K562 (cell line): ENCODE measurements at regions not wholly inside any gene's neighbourhood (a gene's known extent, or its start where the extent isn't known, plus 50 kb on each side); places are given as distances from the start of the nearest gene placed in this dataset.
"Not testable (repeated sequence)": the region's sequence is repeated elsewhere in the genome, so short reads cannot be mapped to it uniquely, and the experiment has no call there.

Experiments
- ATAC-seq: fragments of 200-7000 bp; cut with Tn5 transposase; 3 replicates; pipeline ENCODE4 v1.9.1; 2020; ENCODE audit warnings: moderate library complexity
- BruUV-seq: library from RNA; stranded (reverse); fragments of 400-500 nt; replicated peaks from 2 replicates; lab custom pipeline; 2021; lab: Mats Ljungman, UMichigan
- CTCF ChIA-PET: fragments of 300-600 bp; formaldehyde crosslinking; extraction: SDS; loops from one replicate; lab custom pipeline; 2021; ENCODE audit warnings: low intra/inter-chr PET ratio; lab: Yijun Ruan, JAX
- POLR2A ChIA-PET: fragments of 300-600, 350-650 bp; sonication (Branson Sonifier 250); formaldehyde crosslinking; extraction: SDS; loops from one replicate; lab custom pipeline; 2021; ENCODE audit warnings: antibody characterized with exemption, inconsistent platforms; lab: Yijun Ruan, JAX
- DNase-seq, 4 experiments: peaks; one replicate each; pipeline versions ENCODE4 v3.0.0 to v3.0.0-alpha.2; 2011 to 2018; ENCODE audit warnings: low spot score in 3 of 4, mixed read lengths in 3 of 4; ENCODE audit errors: extremely low read depth in 1 of 4
- FAIRE-seq: peaks from 2 replicates; lab custom pipeline; 2011; peaks lifted over from hg19 to GRCh38; lab: Jason Lieb, UNC
- H2AFZ ChIP-seq: 2 replicates; pipeline ENCODE4 v1.6.0; 2011; ENCODE audit warnings: low read depth, low read length, control low read depth, inconsistent platforms
- H3K27ac ChIP-seq: fragments of 200-600 bp; 3 replicates; pipeline ENCODE4 v1.8.0; 2011; ENCODE audit warnings: low read depth, mild to moderate bottlenecking, control low read depth, inconsistent platforms, low read length, moderate library complexity, mixed read lengths; ENCODE audit errors: extremely low read depth
- H3K27me3 ChIP-seq, 2 experiments: fragments of 300-600 bp in 1 of 2; 2 replicates in 1 of 2; 3 replicates in 1 of 2; pipeline versions ENCODE4 v1.6.0 to v1.8.0; 2011; ENCODE audit warnings: inconsistent platforms in 2 of 2, low read length in 2 of 2, mild to moderate bottlenecking in 1 of 2, mixed read lengths in 1 of 2, moderate library complexity in 1 of 2; ENCODE audit not compliant: control insufficient read depth in 2 of 2, insufficient read depth in 2 of 2
- H3K36me3 ChIP-seq: fragments of 300-600 bp; 3 replicates; pipeline ENCODE4 v1.8.0; 2011; ENCODE audit warnings: mild to moderate bottlenecking, low read length, inconsistent platforms; ENCODE audit not compliant: control insufficient read depth, insufficient read depth
- H3K4me1 ChIP-seq, 2 experiments: fragments of 200-600 bp in 1 of 2; replicated peaks in 1 of 2; 2 replicates in 1 of 2; 3 replicates in 1 of 2; pipeline versions ENCODE4 v1.5.1 to v1.8.0; 2011; ENCODE audit warnings: inconsistent platforms in 2 of 2, low read length in 2 of 2, mild to moderate bottlenecking in 1 of 2, mixed read lengths in 1 of 2, moderate library complexity in 1 of 2; ENCODE audit not compliant: control insufficient read depth in 2 of 2, insufficient read depth in 2 of 2
- H3K4me2 ChIP-seq: 2 replicates; pipeline ENCODE4 v1.6.1; 2011; ENCODE audit warnings: low read length, control low read depth, inconsistent platforms, mixed read lengths; ENCODE audit not compliant: insufficient read depth
- H3K4me3 ChIP-seq: fragments of 200-600 bp; sonication (generic), shearing (Covaris generic); 2 replicates; pipeline ENCODE4 v1.5.1; 2016; ENCODE audit warnings: control low read depth, inconsistent platforms
- H3K79me2 ChIP-seq: fragments of 200-600 bp; 3 replicates; pipeline ENCODE4 v1.8.0; 2011; ENCODE audit warnings: low read length, inconsistent platforms; ENCODE audit not compliant: control insufficient read depth, insufficient read depth
- H3K9ac ChIP-seq, 2 experiments: 2 replicates each; pipeline versions ENCODE4 v1.6.0 to v1.6.1; 2011; ENCODE audit warnings: low read depth in 2 of 2, low read length in 2 of 2, control low read depth in 1 of 2, inconsistent platforms in 1 of 2, mild to moderate bottlenecking in 1 of 2, mixed read lengths in 1 of 2; ENCODE audit not compliant: insufficient read depth in 1 of 2
- H3K9me1 ChIP-seq: one replicate; pipeline ENCODE4 v1.6.0; 2011; ENCODE audit warnings: inconsistent platforms, mild to moderate bottlenecking, low read length, moderate library complexity; ENCODE audit not compliant: control insufficient read depth, insufficient read depth
- H3K9me3 ChIP-seq: replicated peaks from 2 replicates; pipeline ENCODE4 v1.5.1; 2011; ENCODE audit warnings: low read depth, low read length, inconsistent platforms; ENCODE audit not compliant: control insufficient read depth, insufficient read depth
- H4K20me1 ChIP-seq: replicated peaks from 2 replicates; pipeline ENCODE4 v1.6.1; 2011; ENCODE audit warnings: low read length, inconsistent platforms, mixed read lengths; ENCODE audit not compliant: control insufficient read depth, insufficient read depth
- SPI1 ChIP-seq: IDR thresholded peaks from 2 replicates; pipeline ENCODE4 v1.6.1; 2011; ENCODE audit warnings: low read depth, low read length, control low read depth, borderline replicate concordance
- WGBS: fragments of 100-300 bp; shearing (Covaris generic); methylation state at CpG from one replicate; pipeline ENCODE4 v1.1.6; 2016; ENCODE audit warnings: low coverage, mixed read lengths; ENCODE audit not compliant: insufficient coverage; ENCODE audit errors: missing lambda C conversion rate; 5-methylcytosine and 5-hydroxymethylcytosine counted together
- in situ Hi-C: fragments of 300-500 bp; cut with MboI; formaldehyde crosslinking; loops from 4 replicates; pipeline ENCODE4 v1.15.0; 2018; ENCODE audit warnings: inconsistent platforms, mixed read lengths
- intact Hi-C: fragments of 100-400 bp; cut with micrococcal nuclease; formaldehyde crosslinking; loops from 2 replicates; pipeline ENCODE4 v1.14.2; 2022

DNA sequence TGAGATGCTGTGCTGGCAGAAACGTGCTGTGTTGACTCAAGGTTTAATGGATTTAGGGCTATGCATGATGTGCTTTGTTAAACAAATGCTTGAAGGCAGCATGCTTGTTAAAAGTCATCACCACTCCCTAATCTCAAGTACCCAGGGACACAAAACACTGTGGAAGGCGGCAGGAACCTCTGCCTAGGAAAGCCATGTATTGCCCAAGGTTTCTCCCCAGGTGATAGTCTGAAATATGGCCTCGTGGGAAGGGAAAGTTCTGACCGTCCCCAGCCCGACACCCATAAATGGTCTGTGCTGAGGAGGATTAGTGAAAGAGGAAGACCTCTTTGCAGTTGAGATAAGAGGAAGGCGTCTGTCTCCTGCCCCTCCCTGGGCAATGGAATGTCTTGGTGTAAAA is 79.1 kb upstream of the PARP4 start:
- 0 out of 2 replicates have a peak, but pooled peaks have one; percentile 16 for TF ChIP-seq SPI1
- in situ Hi-C loops = loop anchor here (25.0 kb wide), 1 partner anchor 371 kb away; no protein-coding TSS in a partner anchor
- not testable (repeated sequence) for H3K4me3 ChIP-seq

GRCh38 chr13:24597906-24598670 is 82.1 kb upstream of the ATP12A start:
- not testable (repeated sequence) for BruUV-seq, H3K79me2 ChIP-seq
- 0% methylated on average over 3 of the region's 3 CpGs for WGBS

More for the DNA sequence above, 79.1 kb upstream of the PARP4 start:
- H2AFZ ChIP-seq, H3K4me2 ChIP-seq, H3K27me3 ChIP-seq, H3K36me3 ChIP-seq, H3K27ac ChIP-seq, H3K4me1 ChIP-seq, H3K9me1 ChIP-seq, H3K9ac ChIP-seq, DNase-seq, intact Hi-C loops, H4K20me1 ChIP-seq, CTCF ChIA-PET, ATAC-seq, POLR2A ChIA-PET, FAIRE-seq, BruUV-seq, H3K79me2 ChIP-seq, H3K9me3 ChIP-seq: not testable (repeated sequence)
- 0% methylated on average over 6 of the region's 6 CpGs for WGBS

GRCh38 chr13:24599019-24599791 is 81.0 kb upstream of the ATP12A start:
- in situ Hi-C loops = loop anchor here (25.0 kb wide), 1 partner anchor 363 kb away; no protein-coding TSS in a partner anchor
- H3K9me3 ChIP-seq, H3K4me3 ChIP-seq, H3K9ac ChIP-seq, H3K4me1 ChIP-seq, H4K20me1 ChIP-seq, CTCF ChIA-PET, FAIRE-seq, H3K27me3 ChIP-seq, H2AFZ ChIP-seq, H3K36me3 ChIP-seq, intact Hi-C loops, H3K27ac ChIP-seq, H3K4me2 ChIP-seq, H3K79me2 ChIP-seq, H3K9me1 ChIP-seq, DNase-seq, ATAC-seq, BruUV-seq, POLR2A ChIA-PET: not testable (repeated sequence)
- WGBS = 17% methylated on average over 8 of the region's 10 CpGs

More at GRCh38 chr13:24597906-24598670, 82.1 kb upstream of the ATP12A start:
- DNase-seq, H3K9me3 ChIP-seq, H3K36me3 ChIP-seq, H3K4me3 ChIP-seq, FAIRE-seq, POLR2A ChIA-PET, H3K9ac ChIP-seq, H2AFZ ChIP-seq, H3K4me1 ChIP-seq, CTCF ChIA-PET, ATAC-seq, H3K27ac ChIP-seq, H4K20me1 ChIP-seq, H3K4me2 ChIP-seq, intact Hi-C loops, H3K27me3 ChIP-seq, H3K9me1 ChIP-seq: not testable (repeated sequence)
- in situ Hi-C loops = loop anchor here (25.0 kb wide), 1 partner anchor 364 kb away; no protein-coding TSS in a partner anchor
